H9 (cell line): ENCODE measurements at regions not wholly inside any gene's neighbourhood (a gene's known extent, or its start where the extent isn't known, plus 50 kb on each side); places are given as distances from the start of the nearest gene placed in this dataset.
"Not testable (repeated sequence)": the region's sequence is repeated elsewhere in the genome, so short reads cannot be mapped to it uniquely, and the experiment has no call there.

ENCODE experiments used
- DNase-seq: peaks from one replicate; pipeline ENCODE4 v3.0.0-alpha.2; 2017
- H2AFZ ChIP-seq: one replicate; pipeline ENCODE4 v1.6.1; 2013; ENCODE audit warnings: mild to moderate bottlenecking, low read length, control low read depth, moderate library complexity
- H2AK5ac ChIP-seq: 2 replicates; pipeline ENCODE4 v1.6.1; 2013; ENCODE audit warnings: low read length, control low read depth, mixed read lengths; ENCODE audit not compliant: insufficient read length
- H2BK120ac ChIP-seq: one replicate; pipeline ENCODE4 v1.6.1; 2013; ENCODE audit warnings: low read depth, mild to moderate bottlenecking, low read length, control low read depth, inconsistent platforms; ENCODE audit not compliant: poor library complexity, severe bottlenecking
- H2BK12ac ChIP-seq: 2 replicates; pipeline ENCODE4 v1.6.1; 2013; ENCODE audit warnings: low read length, control low read depth, mixed read lengths, low read depth; ENCODE audit not compliant: insufficient read length
- H2BK15ac ChIP-seq: 2 replicates; pipeline ENCODE4 v1.6.1; 2013; ENCODE audit warnings: low read depth, low read length, control low read depth
- H2BK20ac ChIP-seq: one replicate; pipeline ENCODE4 v1.6.1; 2013; ENCODE audit warnings: low read depth, mild to moderate bottlenecking, low read length, control low read depth, inconsistent platforms; ENCODE audit not compliant: poor library complexity, severe bottlenecking
- H2BK5ac ChIP-seq: 2 replicates; pipeline ENCODE4 v1.6.1; 2013; ENCODE audit warnings: low read length, control low read depth, mixed read lengths; ENCODE audit not compliant: insufficient read length
- H3K14ac ChIP-seq: 2 replicates; pipeline ENCODE4 v1.6.1; 2013; ENCODE audit warnings: low read length, control low read depth; ENCODE audit not compliant: insufficient read depth
- H3K18ac ChIP-seq: 2 replicates; pipeline ENCODE4 v1.6.1; 2013; ENCODE audit warnings: low read depth, mild to moderate bottlenecking, mixed read lengths, low read length, control low read depth; ENCODE audit not compliant: insufficient read length
- H3K23ac ChIP-seq: 2 replicates; pipeline ENCODE4 v1.6.1; 2013; ENCODE audit warnings: low read length, control low read depth, mixed read lengths, low read depth; ENCODE audit not compliant: insufficient read length
- H3K23me2 ChIP-seq: 2 replicates; pipeline ENCODE4 v1.6.1; 2013; ENCODE audit warnings: low read depth, mild to moderate bottlenecking, mixed read lengths, low read length, control low read depth; ENCODE audit not compliant: insufficient read length, poor library complexity, severe bottlenecking
- H3K27ac ChIP-seq: 2 replicates; pipeline ENCODE4 v1.5.1; 2013; ENCODE audit warnings: low read length, control low read depth, mixed read lengths, low read depth; ENCODE audit not compliant: insufficient read length
- H3K27me3 ChIP-seq: 2 replicates; pipeline ENCODE4 v1.6.1; 2013; ENCODE audit warnings: low read length, control low read depth, inconsistent platforms; ENCODE audit not compliant: insufficient read depth
- H3K4ac ChIP-seq: 2 replicates; pipeline ENCODE4 v1.6.1; 2013; ENCODE audit warnings: low read depth, mild to moderate bottlenecking, control low read depth, inconsistent platforms, low read length, moderate library complexity
- H3K4me1 ChIP-seq: 2 replicates; pipeline ENCODE4 v1.6.1; 2013; ENCODE audit warnings: low read length, control low read depth, inconsistent platforms; ENCODE audit not compliant: insufficient read depth
- H3K4me2 ChIP-seq: 2 replicates; pipeline ENCODE4 v1.6.1; 2013; ENCODE audit warnings: low read length, control low read depth, mixed read lengths; ENCODE audit not compliant: insufficient read length, insufficient read depth
- H3K56ac ChIP-seq: 2 replicates; pipeline ENCODE4 v1.6.1; 2013; ENCODE audit warnings: low read depth, mild to moderate bottlenecking, mixed read lengths, low read length, control low read depth; ENCODE audit not compliant: insufficient read length
- H3K79me1 ChIP-seq: 2 replicates; pipeline ENCODE4 v1.6.1; 2013; ENCODE audit warnings: low read depth, mild to moderate bottlenecking, moderate library complexity, low read length, control low read depth, inconsistent platforms; ENCODE audit not compliant: insufficient read depth, poor library complexity, severe bottlenecking
- H3K79me2 ChIP-seq: 2 replicates; pipeline ENCODE4 v1.6.1; 2013; ENCODE audit warnings: low read length, control low read depth, inconsistent platforms; ENCODE audit not compliant: insufficient read depth
- H3K9ac ChIP-seq: 2 replicates; pipeline ENCODE4 v1.6.1; 2013; ENCODE audit warnings: low read length, control low read depth, mixed read lengths; ENCODE audit not compliant: insufficient read length; ENCODE audit errors: extremely low read depth
- H3K9me3 ChIP-seq: one replicate; pipeline ENCODE4 v1.6.1; 2013; ENCODE audit warnings: low read depth, low read length, inconsistent platforms; ENCODE audit not compliant: control insufficient read depth
- H3T11ph ChIP-seq: one replicate; pipeline ENCODE4 v1.6.1; 2013; ENCODE audit warnings: mild to moderate bottlenecking, low read length, control low read depth, inconsistent platforms
- H4K20me1 ChIP-seq: one replicate; pipeline ENCODE4 v1.6.1; 2013; ENCODE audit not compliant: control insufficient read depth, insufficient read length, insufficient read depth
- H4K5ac ChIP-seq: 2 replicates; pipeline ENCODE4 v1.6.1; 2013; ENCODE audit warnings: low read depth, mild to moderate bottlenecking, mixed read lengths, low read length, control low read depth; ENCODE audit not compliant: insufficient read length
- H4K8ac ChIP-seq: replicated peaks from 2 replicates; pipeline ENCODE4 v1.6.1; 2013; ENCODE audit warnings: low read length, control low read depth, mixed read lengths, low read depth; ENCODE audit not compliant: insufficient read length
- H4K91ac ChIP-seq: 2 replicates; pipeline ENCODE4 v1.6.1; 2013; ENCODE audit warnings: low read depth, mild to moderate bottlenecking, moderate library complexity, mixed read lengths, low read length, control low read depth; ENCODE audit not compliant: insufficient read length
- H3K27ac Mint-ChIP-seq, 3 experiments: 2 replicates in 2 of 3; 3 replicates in 1 of 3; pipeline ENCODE4 v1.8.0; 2020 to 2021; ENCODE audit warnings: mixed read lengths in 3 of 3, mild to moderate bottlenecking in 1 of 3, moderate library complexity in 1 of 3
- H3K27me3 Mint-ChIP-seq: 2 replicates; pipeline ENCODE4 v1.8.0; 2021; ENCODE audit warnings: low read depth, mild to moderate bottlenecking, moderate library complexity, mixed read lengths
- H3K36me3 Mint-ChIP-seq, 3 experiments: 2 replicates in 2 of 3; 3 replicates in 1 of 3; pipeline ENCODE4 v1.8.0; 2020 to 2021; ENCODE audit warnings: low read depth in 3 of 3, mixed read lengths in 3 of 3; ENCODE audit not compliant: insufficient read depth in 1 of 3
- H3K4me1 Mint-ChIP-seq, 2 experiments: 2 replicates each; pipeline ENCODE4 v1.8.0; 2020; ENCODE audit warnings: mixed read lengths in 2 of 2
- H3K4me3 Mint-ChIP-seq, 2 experiments: 2 replicates in 1 of 2; 3 replicates in 1 of 2; pipeline ENCODE4 v1.8.0; 2020 to 2021; ENCODE audit warnings: mild to moderate bottlenecking in 2 of 2, mixed read lengths in 2 of 2, moderate library complexity in 1 of 2
- H3K9me3 Mint-ChIP-seq, 2 experiments: 2 replicates in 1 of 2; 3 replicates in 1 of 2; pipeline ENCODE4 v1.8.0; 2020; ENCODE audit warnings: mild to moderate bottlenecking in 2 of 2, mixed read lengths in 2 of 2, moderate library complexity in 1 of 2
- WGBS: extraction: QIAGEN DNeasy Blood & Tissue Kit; methylation state at CpG from one replicate; pipeline ENCODE4 v1.1.7; 2013; ENCODE audit warnings: missing lambda C conversion rate, low lambda C conversion rate, mixed read lengths; ENCODE audit not compliant: insufficient read length; ENCODE audit errors: extremely low coverage; 5-methylcytosine and 5-hydroxymethylcytosine counted together

GRCh38 chr15:20275373-20275967, 266.1 kb downstream of the GOLGA6L6 start:
- H2BK120ac ChIP-seq, H3K79me2 ChIP-seq, H4K5ac ChIP-seq, H3K36me3 Mint-ChIP-seq, H4K8ac ChIP-seq, H2AFZ ChIP-seq, H3K27ac ChIP-seq, H3K4me2 ChIP-seq, H3K4me1 Mint-ChIP-seq, H2BK15ac ChIP-seq, H2BK20ac ChIP-seq, H3K23ac ChIP-seq, H3K79me1 ChIP-seq, H3K27me3 Mint-ChIP-seq, H2BK5ac ChIP-seq, H2BK12ac ChIP-seq, H3K14ac ChIP-seq, H4K20me1 ChIP-seq, H3K27ac Mint-ChIP-seq, H3K18ac ChIP-seq, H3K9ac ChIP-seq, H3K9me3 Mint-ChIP-seq, H3K27me3 ChIP-seq, H3K4ac ChIP-seq, H3K56ac ChIP-seq, H3K4me1 ChIP-seq, H3T11ph ChIP-seq, H3K23me2 ChIP-seq, H3K4me3 Mint-ChIP-seq, H4K91ac ChIP-seq, DNase-seq, H2AK5ac ChIP-seq: not testable (repeated sequence)
- peaks cover 97% of the 10 kb centered on the region for H3K9me3 ChIP-seq
- WGBS: no CpG with 5 or more reads among the region's 5 CpGs
